Cardiac muscle cell (in vitro differentiated cells and primary cell): ENCODE measurements at regions not wholly inside any gene's neighbourhood (a gene's known extent, or its start where the extent isn't known, plus 50 kb on each side); places are given as distances from the start of the nearest gene placed in this dataset.
"Not testable (repeated sequence)": the region's sequence is repeated elsewhere in the genome, so short reads cannot be mapped to it uniquely, and the experiment has no call there.

ENCODE experiments used
- DNase-seq, 2 donors: peaks; one replicate each; pipeline versions ENCODE4 v3.0.0 to v3.0.0-alpha.2; 2010 to 2017; ENCODE audit warnings: low read depth in 1 of 2, low spot score in 1 of 2
- H3K27ac ChIP-seq: fragments of 200-600 bp; sonication (generic); 2 replicates; pipeline ENCODE4 v1.5.1; 2016
- H3K27me3 ChIP-seq: fragments of 200-600 bp; sonication (generic); 2 replicates; pipeline ENCODE4 v1.6.0; 2016; ENCODE audit warnings: control low read depth
- H3K36me3 ChIP-seq: fragments of 200-600 bp; sonication (generic); 2 replicates; pipeline ENCODE4 v1.5.1; 2016; ENCODE audit warnings: control low read depth
- H3K4me1 ChIP-seq: fragments of 200-600 bp; sonication (generic); 2 replicates; pipeline ENCODE4 v1.8.1; 2017; ENCODE audit warnings: low read depth, mild to moderate bottlenecking, mixed run types
- H3K4me3 ChIP-seq: fragments of 200-600 bp; sonication (generic); 2 replicates; pipeline ENCODE4 v1.5.1; 2016; ENCODE audit warnings: mild to moderate bottlenecking
- H3K9me3 ChIP-seq: fragments of 200-600 bp; sonication (generic); 2 replicates; pipeline ENCODE4 v1.5.1; 2017; ENCODE audit warnings: low read depth, mild to moderate bottlenecking, control low read depth

DNA sequence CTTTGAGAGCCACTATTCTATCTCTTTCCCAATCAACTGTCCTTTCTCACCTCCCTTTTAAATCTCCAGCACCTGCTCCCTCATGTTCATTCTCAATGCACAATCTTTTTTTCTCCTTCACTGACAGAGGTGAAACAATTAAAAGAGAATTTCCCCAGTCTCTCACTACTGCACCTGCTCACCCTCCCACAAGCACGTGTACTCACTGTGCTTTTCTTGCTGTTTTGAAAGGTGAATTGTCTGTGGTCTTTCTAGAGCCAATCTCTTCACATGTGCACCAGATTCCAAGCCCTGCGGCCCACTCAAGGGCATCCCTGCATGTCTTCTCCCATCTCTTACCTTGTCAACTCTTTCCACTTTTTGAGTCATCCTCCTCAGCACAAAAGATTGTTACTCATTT, 95.8 kb downstream of the SPDYE17 start:
- not testable (repeated sequence) for H3K4me3 ChIP-seq

DNA sequence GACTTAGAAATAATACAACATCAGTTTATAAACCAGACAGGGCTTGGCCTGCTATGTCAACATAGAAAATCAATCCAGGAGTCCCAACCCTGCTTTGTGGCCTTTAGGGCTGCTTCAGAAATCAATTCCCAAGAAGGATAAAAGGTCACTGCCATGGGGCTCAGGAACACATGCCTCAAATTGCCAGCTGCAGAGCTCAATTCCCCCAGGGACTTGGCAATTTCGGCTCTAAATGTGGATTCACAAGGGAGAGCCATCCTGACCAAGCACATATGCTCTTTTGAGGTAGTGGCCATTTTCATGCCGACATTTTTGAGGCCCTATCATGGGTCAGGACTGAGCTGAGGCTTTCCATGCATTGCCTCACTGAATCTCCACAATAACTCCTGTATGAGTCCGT, 97.5 kb downstream of the SPDYE17 start:
- not testable (repeated sequence) for DNase-seq, H3K4me1 ChIP-seq, H3K9me3 ChIP-seq, H3K27me3 ChIP-seq, H3K4me3 ChIP-seq, H3K36me3 ChIP-seq, H3K27ac ChIP-seq

More for the DNA sequence above, 95.8 kb downstream of the SPDYE17 start:
- not testable (repeated sequence) for H3K27me3 ChIP-seq, DNase-seq, H3K27ac ChIP-seq, H3K4me1 ChIP-seq, H3K36me3 ChIP-seq, H3K9me3 ChIP-seq

- H3K4me1 ChIP-seq, H3K36me3 ChIP-seq, H3K27ac ChIP-seq, H3K27me3 ChIP-seq, H3K4me3 ChIP-seq, DNase-seq, H3K9me3 ChIP-seq: not testable (repeated sequence)
Observed at GRCh38 chr7:76932957-76933356, 99.2 kb downstream of the SPDYE17 start.

GRCh38 chr7:76931441-76931840, 100.7 kb downstream of the SPDYE17 start:
- H3K27me3 ChIP-seq, H3K36me3 ChIP-seq, H3K9me3 ChIP-seq, H3K27ac ChIP-seq, H3K4me1 ChIP-seq, H3K4me3 ChIP-seq, DNase-seq: not testable (repeated sequence)

DNA sequence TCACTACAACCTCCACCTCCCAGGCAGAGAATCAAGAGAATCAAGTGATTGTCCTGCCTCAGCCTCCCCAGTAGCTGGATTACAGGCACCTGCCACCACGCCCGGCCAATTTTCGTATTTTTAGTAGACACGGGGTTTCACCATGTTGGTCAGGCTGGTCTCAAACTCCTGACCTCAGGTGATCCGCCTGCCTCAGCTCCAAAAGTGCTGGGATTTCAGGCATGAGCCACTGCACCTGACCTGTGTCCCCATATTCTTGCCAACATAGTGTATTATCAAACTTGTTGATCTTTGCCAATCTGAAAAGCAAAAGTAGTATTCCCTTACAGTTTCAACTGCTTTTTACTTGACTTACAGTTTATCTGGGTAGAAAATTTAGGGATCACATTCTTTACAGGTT, 101.7 kb downstream of the SPDYE17 start:
- H3K27ac ChIP-seq, H3K9me3 ChIP-seq, H3K4me3 ChIP-seq, DNase-seq, H3K4me1 ChIP-seq, H3K36me3 ChIP-seq, H3K27me3 ChIP-seq: not testable (repeated sequence)

DNA sequence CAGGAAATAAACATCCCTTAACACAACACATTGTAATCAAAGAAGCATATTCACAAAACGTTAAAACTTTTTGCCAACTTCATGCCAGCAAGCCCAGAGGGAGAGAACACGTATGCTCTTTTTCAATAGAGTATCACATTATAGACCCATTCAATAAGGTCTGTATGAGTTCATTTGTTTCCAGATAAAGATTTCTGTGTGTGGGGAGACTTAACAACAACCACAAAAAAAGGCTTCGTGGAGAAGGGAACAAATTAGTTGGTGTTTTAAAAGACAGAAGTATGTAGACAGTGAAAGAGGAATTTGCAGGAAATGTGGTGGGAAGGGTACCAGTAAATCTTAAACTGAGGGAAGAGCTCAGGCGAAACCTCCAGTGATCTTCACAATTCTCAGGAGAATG, 103.4 kb downstream of the SPDYE17 start:
- H3K4me1 ChIP-seq, H3K27ac ChIP-seq, H3K9me3 ChIP-seq, H3K27me3 ChIP-seq, H3K4me3 ChIP-seq, H3K36me3 ChIP-seq, DNase-seq: not testable (repeated sequence)

GRCh38 chr7:76927741-76928393, 104.3 kb downstream of the SPDYE17 start:
- H3K27ac ChIP-seq, H3K4me3 ChIP-seq, H3K36me3 ChIP-seq, H3K27me3 ChIP-seq, DNase-seq, H3K9me3 ChIP-seq, H3K4me1 ChIP-seq: not testable (repeated sequence)

DNA sequence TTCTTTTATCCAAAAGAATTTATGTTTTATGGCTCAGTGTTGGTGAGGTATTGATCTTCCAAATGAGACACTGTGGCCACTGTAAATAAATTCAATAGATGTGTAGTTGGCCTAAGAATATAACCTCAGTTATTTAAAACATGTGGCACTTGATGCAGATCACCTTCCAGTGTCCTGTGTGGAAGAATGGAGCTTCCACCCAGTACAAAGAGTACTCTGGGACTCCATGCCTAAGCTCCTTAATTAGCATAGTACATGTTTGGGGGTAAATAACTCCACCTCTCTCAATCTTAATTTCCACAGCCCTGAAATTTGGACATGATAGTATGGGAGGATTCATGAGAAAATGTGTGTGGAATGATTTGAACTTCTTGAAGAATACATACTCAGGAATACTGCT, 105.7 kb downstream of the SPDYE17 start:
- DNase-seq, H3K4me1 ChIP-seq, H3K36me3 ChIP-seq, H3K4me3 ChIP-seq, H3K9me3 ChIP-seq, H3K27ac ChIP-seq, H3K27me3 ChIP-seq: not testable (repeated sequence)

DNA sequence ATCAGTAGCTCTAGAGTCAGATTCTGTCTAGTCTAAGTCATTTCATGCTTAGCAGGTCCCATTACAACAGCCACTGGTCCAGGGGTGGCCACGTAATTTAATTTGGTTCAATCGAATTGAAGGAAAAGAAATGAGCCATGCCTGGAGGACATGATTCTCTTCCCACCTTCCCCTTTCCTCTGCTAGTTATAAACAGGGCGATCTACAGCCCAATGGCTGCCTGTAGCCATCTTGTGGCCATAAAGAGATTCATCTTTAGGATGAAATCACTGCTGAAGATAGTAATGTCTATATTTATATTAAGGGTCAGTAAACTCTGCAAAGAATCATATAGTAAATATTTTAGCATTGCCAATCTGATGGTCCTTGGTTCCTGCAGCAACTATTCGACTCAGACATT, 107.4 kb downstream of the SPDYE17 start:
- DNase-seq, H3K9me3 ChIP-seq, H3K36me3 ChIP-seq, H3K4me1 ChIP-seq, H3K27ac ChIP-seq, H3K4me3 ChIP-seq, H3K27me3 ChIP-seq: not testable (repeated sequence)

DNA sequence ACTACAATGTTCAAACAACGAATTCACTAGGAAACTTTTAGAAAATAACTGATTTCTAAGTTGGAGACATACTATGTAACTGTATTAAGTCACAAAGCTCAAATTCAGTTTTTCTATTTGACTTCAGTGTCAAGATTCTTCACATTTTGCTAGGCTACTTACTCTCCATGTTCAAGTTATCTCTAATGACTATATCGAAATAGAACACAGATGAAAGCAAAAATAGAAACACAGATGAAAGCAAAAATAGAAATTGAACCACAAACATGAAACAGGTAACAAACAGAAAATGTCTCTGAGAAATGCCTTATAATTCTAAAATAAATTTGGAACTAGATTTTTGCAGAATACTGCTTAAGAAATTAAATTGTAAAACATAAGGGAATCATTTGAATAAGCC, 113.5 kb downstream of the SPDYE17 start:
- H3K27ac ChIP-seq, H3K9me3 ChIP-seq, H3K4me3 ChIP-seq, DNase-seq, H3K4me1 ChIP-seq, H3K27me3 ChIP-seq, H3K36me3 ChIP-seq: not testable (repeated sequence)

DNA sequence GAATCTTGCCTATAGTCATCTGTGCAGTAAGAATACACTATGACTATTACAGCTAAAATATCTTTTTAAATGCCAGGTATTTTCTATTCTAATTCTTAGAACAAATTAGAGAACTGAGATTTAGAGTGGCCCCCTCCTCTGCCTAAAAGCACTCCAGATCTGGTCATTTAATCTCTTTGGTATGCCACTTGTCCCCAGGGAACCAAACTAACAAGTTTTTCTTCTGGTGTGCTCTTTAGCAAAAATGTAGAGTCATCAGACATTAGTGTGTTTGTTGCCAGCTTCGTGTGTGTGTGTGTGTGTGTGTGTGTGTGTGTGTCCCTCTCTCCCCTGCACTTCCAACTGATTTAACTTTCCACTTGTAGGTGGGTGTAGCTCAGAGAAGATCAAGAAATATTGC, 117.8 kb downstream of the SPDYE17 start:
- not testable (repeated sequence) for H3K4me1 ChIP-seq, DNase-seq, H3K36me3 ChIP-seq, H3K27me3 ChIP-seq, H3K9me3 ChIP-seq, H3K4me3 ChIP-seq, H3K27ac ChIP-seq

DNA sequence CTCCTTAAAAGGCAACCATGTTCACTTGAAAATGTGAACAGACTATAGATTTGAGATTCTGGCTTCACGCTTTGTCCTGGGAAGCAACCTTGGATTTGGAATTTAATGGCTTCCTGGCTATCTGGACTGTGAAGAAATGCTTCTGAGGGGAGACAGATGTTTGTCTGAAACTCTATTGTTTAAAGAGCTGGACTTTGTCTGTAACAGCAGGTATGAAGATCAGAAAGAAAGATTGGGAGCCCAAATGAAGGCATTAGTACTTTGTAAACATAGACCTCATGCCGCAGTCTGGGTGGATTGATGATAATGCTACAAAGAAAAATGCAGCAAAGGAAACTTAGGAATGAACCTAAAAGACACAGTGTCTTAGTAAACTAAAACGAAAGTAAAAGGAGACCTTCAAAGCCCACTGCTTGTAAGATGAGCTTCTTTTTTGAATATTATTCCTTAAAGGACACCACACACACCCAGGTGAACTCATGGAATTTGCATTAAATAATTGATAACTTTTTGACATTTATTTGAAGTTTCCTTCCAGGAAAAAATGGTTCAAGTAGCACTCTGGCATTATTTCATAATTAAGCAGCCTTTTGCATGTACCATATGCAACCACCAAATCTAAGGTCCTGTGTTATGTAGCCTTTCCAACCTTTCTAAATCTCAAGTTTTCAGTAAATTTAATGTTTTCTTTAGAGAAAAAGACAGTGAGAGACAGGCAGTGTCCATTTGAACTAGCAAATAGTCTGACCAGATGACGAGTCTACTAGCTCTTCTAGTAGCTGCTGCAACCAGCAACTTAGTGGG, 119.9 kb downstream of the SPDYE17 start:
- H3K27me3 ChIP-seq, H3K9me3 ChIP-seq, H3K36me3 ChIP-seq, H3K4me1 ChIP-seq, H3K27ac ChIP-seq, H3K4me3 ChIP-seq, DNase-seq: not testable (repeated sequence)

GRCh38 chr7:76904688-76905087, 127.5 kb downstream of the SPDYE17 start:
- DNase-seq, H3K4me3 ChIP-seq, H3K9me3 ChIP-seq, H3K27ac ChIP-seq, H3K27me3 ChIP-seq, H3K36me3 ChIP-seq, H3K4me1 ChIP-seq: not testable (repeated sequence)

- DNase-seq, H3K4me1 ChIP-seq, H3K9me3 ChIP-seq, H3K4me3 ChIP-seq, H3K27me3 ChIP-seq, H3K36me3 ChIP-seq, H3K27ac ChIP-seq: not testable (repeated sequence)
Observed at GRCh38 chr7:76901944-76902710, 130.0 kb downstream of the SPDYE17 start.
